NOMO-1 (cell line): ENCODE measurements at regions not wholly inside any gene's neighbourhood (a gene's known extent, or its start where the extent isn't known, plus 50 kb on each side); places are given as distances from the start of the nearest gene placed in this dataset.
A peak's percentile ranks its signal among the peaks of the same experiment; 100 is the strongest.
"Not testable (repeated sequence)": the region's sequence is repeated elsewhere in the genome, so short reads cannot be mapped to it uniquely, and the experiment has no call there.

ENCODE experiments used
- DNase-seq, 2 experiments: peaks; one replicate each; lab custom pipeline; 2025; ENCODE audit not compliant: unreplicated experiment in 2 of 2; lab: John Stamatoyannopoulos, UW

DNA sequence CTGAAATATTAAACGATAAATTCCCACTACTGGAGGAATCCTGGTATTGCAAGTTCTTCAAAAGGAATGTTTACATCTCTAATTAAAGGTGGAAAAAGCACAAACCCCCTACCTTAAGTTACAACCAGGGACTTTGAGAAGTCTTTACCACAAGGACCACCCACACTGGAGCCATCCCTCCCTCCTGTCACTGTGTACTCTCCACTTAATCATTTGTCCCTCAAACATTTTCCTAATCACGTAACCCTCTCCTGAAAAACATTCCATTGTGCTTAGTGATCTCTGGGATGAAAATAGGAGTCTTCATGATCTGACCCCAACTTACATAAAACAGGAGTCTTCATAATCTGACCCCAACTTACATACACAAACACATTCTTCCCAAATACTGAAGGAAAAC lies 85.7 kb downstream of the SUCLG1 start:
- no peak for DNase-seq

GRCh38 chr2:84362541-84362940 lies 96.5 kb downstream of the SUCLG1 start:
- DNase-seq: no peak

- DNase-seq: peak in 1 of 2 experiments; percentile 34
Observed at GRCh38 chr2:84338069-84338468, 121.0 kb downstream of the SUCLG1 start.

DNA sequence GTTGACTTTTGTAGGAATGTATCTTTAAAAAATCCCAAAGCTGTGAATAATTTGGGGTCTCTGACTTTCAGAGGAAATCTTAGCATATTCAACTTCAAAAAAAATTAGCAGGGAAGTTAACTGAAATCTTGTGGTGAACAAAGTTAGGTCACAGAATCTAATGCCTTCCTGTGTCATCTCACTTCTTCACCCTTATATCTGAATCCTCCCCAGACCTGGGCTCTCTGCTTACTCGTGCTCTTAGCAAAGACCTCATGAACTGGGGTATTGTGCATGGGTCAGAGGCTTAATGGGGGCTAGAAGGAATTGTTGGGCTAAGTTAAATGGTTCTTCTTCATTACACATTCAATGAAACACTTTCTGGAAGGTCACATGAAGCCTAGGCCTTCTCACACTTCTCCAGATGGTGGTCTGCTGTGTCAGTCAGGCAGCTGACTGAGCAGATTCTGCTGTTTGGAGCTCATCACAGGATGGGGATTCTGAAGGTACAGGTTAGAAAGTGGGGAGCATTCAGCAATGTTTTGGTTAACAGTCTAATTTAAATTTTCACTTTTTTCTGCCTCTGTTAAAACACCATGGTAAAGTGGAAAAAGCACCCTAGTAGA lies 131.3 kb downstream of the SUCLG1 start:
- no peak for DNase-seq

DNA sequence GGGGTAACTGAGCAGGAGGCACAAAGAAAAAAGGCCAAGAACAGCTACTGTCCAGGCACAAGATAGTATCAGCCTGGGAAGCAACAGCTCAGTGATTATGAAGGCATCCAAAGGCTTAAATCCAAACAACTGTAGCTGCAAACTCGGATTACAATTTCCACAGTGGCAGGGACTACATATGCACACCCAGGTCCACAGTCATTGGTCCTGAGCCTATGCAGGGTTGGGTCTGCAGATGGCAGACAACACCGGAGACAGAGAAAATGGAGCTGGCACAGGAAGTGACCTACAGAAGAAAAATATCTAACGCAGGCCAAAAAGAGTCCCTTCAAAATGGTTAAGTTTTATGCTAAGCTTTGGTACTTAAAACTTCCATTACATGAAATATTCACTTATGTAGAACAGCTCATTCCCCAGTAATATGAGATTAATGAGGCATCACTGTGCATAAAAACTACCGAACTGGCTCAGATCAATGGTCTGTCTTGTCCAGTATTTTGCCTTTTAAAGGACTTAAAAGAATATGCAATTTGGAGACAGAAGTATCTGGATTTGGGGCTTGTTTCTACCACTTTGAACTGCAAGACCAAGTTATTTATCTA lies 132.1 kb downstream of the SUCLG1 start:
- DNase-seq: no peak

GRCh38 chr2:84323890-84324289 lies 135.2 kb downstream of the SUCLG1 start:
- no peak for DNase-seq

- no peak for DNase-seq
Observed at GRCh38 chr2:84320940-84321339, 138.1 kb downstream of the SUCLG1 start.

GRCh38 chr2:84319581-84319980 lies 139.5 kb downstream of the SUCLG1 start:
- DNase-seq: no peak

DNA sequence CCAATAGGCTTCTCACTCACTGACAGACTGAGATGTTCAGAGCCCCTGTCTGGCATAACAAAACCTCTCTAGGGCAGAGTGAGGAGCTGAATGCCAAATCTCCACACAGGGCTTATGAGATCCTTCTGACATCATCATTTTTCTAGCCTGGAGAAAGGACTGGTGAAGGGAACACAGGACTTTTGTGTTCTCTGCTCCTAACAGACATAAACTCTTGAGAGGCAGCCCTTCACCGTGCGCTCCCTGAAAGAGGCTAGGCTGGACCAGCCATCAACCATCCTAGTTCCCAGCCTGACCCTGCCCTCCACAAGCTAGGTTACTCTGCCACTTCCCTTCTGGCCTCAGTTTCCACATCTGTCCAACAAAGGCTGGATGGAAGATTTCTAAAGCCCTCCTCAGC lies 141.9 kb downstream of the SUCLG1 start:
- DNase-seq: no peak

DNA sequence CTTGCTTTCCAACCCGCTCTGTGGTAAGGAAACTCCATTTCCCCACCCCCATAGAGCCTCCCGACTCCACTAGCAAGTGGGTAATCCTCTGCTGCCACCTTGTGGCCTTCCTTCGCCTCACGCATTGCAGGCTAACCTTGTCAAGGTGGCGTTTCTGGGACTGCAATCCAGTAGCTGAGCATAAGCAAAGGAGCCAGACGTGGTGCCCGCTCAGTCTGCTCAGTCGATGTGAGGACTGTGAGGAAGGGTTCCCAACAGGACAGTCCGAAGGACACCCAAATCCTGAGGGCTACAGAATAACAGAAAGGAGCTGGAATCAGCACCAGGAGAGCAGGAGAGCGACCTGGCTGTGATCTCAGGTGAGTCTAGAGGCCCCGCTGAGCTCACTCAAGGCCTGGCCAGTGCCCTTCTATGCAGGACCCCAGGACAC lies 144.2 kb downstream of the SUCLG1 start:
- peak; percentile 27 to 35 for DNase-seq

- no peak for DNase-seq
Observed at GRCh38 chr2:84314250-84314649, 144.8 kb downstream of the SUCLG1 start.

- no peak for DNase-seq
Observed at GRCh38 chr2:84309281-84309680, 149.8 kb downstream of the SUCLG1 start.

DNA sequence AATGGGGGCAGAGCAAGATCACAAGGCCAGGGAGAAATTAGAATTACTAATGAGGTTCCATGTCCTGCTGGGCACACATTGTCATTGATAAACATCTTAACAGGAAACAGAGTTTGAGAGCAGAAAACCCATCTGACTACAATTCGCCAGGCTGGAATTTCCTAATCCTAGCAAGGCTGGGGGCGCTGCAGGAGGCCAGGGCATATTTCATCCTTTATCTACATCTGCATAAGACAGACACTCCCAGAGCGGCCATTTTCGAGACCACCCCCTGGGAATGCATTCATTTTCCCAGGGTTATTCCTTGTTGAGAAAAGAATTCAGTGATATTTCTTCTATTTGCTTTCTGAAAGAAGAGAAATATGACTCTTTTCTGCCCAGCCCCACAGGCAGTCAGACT lies 152.7 kb downstream of the SUCLG1 start:
- DNase-seq: no peak

GRCh38 chr2:84302513-84303412 lies 156.3 kb downstream of the SUCLG1 start:
- peak; percentile 14 to 34 for DNase-seq

DNA sequence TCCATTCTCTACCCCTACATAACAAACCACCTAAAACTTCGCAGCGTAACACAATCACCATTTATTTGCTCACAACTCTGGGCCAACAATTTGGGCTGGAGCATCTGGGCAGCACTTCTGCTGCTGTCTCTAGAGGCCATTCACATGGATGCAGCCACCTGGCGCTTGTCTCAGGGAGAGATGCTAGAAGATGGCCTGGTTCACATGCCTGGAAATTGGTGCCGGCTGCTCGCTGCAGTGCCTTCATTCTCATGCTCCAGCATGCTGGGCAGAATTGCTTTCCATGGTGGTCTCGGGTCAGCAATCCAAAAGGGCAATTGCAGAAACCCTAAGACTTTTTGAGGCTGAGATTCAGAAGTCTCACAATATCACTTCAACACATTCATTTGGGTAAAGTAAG lies 157.4 kb downstream of the SUCLG1 start:
- DNase-seq: no peak

GRCh38 chr2:84300696-84301029 lies 158.4 kb downstream of the SUCLG1 start:
- no peak for DNase-seq

GRCh38 chr2:84300001-84300695 lies 158.9 kb downstream of the SUCLG1 start:
- not testable (repeated sequence) for DNase-seq

DNA sequence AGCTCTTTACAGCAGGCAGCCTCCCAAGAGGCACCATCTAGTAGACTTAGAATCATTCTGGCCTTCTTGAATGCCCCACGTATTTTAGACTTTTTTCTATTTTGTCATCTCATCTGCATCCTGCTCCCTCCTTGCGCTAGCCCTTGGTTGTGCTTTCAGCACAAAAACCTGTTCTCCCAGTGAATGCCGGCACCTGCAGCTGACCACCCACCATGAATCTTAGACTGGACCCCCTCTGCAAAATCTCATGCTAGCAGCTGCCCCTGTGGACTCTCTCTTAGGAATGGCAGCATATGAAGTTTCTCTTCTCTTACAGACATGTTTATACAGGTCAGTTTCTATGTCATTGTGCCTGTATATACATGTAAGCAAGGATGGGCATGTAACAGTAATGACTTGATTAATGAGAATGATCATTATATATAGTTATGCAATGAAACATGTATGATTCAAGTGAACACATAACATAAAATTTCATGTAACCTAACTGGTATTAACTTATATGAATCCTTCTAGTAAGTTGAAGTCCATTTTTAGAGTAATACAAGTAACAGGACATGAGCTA lies 159.8 kb downstream of the SUCLG1 start:
- no peak for DNase-seq

GRCh38 chr2:84297155-84297554 lies 161.9 kb downstream of the SUCLG1 start:
- no peak for DNase-seq

GRCh38 chr2:84293791-84294380 lies 165.2 kb downstream of the SUCLG1 start:
- DNase-seq: no peak

DNA sequence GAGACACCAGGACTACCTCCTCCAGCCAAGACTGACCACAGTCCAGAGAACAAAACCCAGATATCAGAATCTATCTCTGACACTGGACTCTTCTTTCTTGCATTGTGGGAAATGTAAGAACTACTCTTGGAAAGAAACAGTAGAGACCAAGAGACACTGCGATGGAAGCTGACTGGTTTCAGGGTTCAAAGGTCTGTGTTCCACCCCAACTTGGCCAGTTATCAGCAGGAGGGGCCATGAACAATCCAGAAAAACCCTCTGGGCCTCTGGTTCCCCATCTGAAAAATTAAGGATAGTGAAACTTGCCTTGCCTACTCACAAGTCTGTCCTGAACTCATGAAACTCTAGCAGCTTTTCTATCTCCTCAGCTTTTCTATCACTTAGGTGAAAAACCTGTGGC lies 166.5 kb downstream of the SUCLG1 start:
- DNase-seq: no peak
